ENCODE measurements at regions not wholly inside any gene's neighbourhood (a gene's known extent, or its start where the extent isn't known, plus 50 kb on each side); places are given as distances from the start of the nearest gene placed in this dataset.

GRCh38 chr2:199646439-199646838 is 188.7 kb upstream of the SATB2 start:
- no peak overlapping the region for H3K4me3 ChIP-seq (ENCODE audit: low read depth, low read length)
- TF ChIP-seq CTCF (IDR thresholded peaks at IDR 0.05; ENCODE audit: low read depth, low read length): no peak

- H3K4me3 ChIP-seq (ENCODE audit: low read depth, low read length): no peak overlapping the region
- TF ChIP-seq CTCF (IDR thresholded peaks at IDR 0.05; ENCODE audit: low read depth, low read length): no peak
These were observed 173.4 kb upstream of the SATB2 start for GRCh38 chr2:199631129-199631528.

GRCh38 chr2:199629301-199629700 is 171.6 kb upstream of the SATB2 start:
- TF ChIP-seq CTCF (IDR thresholded peaks at IDR 0.05; ENCODE audit: low read depth, low read length): no peak
- no peak overlapping the region for H3K4me3 ChIP-seq (ENCODE audit: low read depth, low read length)

GRCh38 chr2:199627417-199627816 is 169.7 kb upstream of the SATB2 start:
- TF ChIP-seq CTCF (IDR thresholded peaks at IDR 0.05; ENCODE audit: low read depth, low read length): no peak
- no peak overlapping the region for H3K4me3 ChIP-seq (ENCODE audit: low read depth, low read length)

- no peak overlapping the region for H3K4me3 ChIP-seq (ENCODE audit: low read depth, low read length)
- no peak for TF ChIP-seq CTCF (IDR thresholded peaks at IDR 0.05; ENCODE audit: low read depth, low read length)
These were observed 167.2 kb upstream of the SATB2 start for GRCh38 chr2:199624958-199625357.

GRCh38 chr2:199612509-199613130 is 154.9 kb upstream of the SATB2 start:
- no peak for TF ChIP-seq CTCF (IDR thresholded peaks at IDR 0.05; ENCODE audit: low read depth, low read length)

GRCh38 chr2:199607914-199608313 is 150.2 kb upstream of the SATB2 start:
- no peak for TF ChIP-seq CTCF (IDR thresholded peaks at IDR 0.05; ENCODE audit: low read depth, low read length)
- no peak overlapping the region for H3K4me3 ChIP-seq (ENCODE audit: low read depth, low read length)

More at GRCh38 chr2:199612509-199613130, 154.9 kb upstream of the SATB2 start:
- H3K4me3 ChIP-seq (ENCODE audit: low read depth, low read length): no peak overlapping the region
